ENCODE measurements at regions not wholly inside any gene's neighbourhood (a gene's known extent, or its start where the extent isn't known, plus 50 kb on each side); places are given as distances from the start of the nearest gene placed in this dataset.

- WGBS (ENCODE audit: extremely low coverage, insufficient read length, low lambda C conversion rate) = no CpG with 5 or more reads among the region's 3 CpGs
- H3K27ac Mint-ChIP-seq = no peak overlapping the region
- H3K14ac ChIP-seq (ENCODE audit: insufficient read depth, low read length) = no peak overlapping the region
- H3K4me3 Mint-ChIP-seq = no peak overlapping the region
- H3K9me3 ChIP-seq (ENCODE audit: control insufficient read depth, low read depth, low read length) = no peaks in the 10 kb centered on the region
- no peaks in the 10 kb centered on the region; the same call in 1 of the 2 replicates for H3K4me1 ChIP-seq (ENCODE audit: insufficient read depth, low read length)
- no peaks in the 10 kb centered on the region for H3K79me2 ChIP-seq (ENCODE audit: insufficient read depth, low read length)
- no peak overlapping the region for H2BK120ac ChIP-seq (ENCODE audit: low read depth, low read length, poor library complexity, severe bottlenecking)
- no peak overlapping the region for H3K18ac ChIP-seq (ENCODE audit: insufficient read length, low read depth, low read length)
- H3K27me3 Mint-ChIP-seq (ENCODE audit: low read depth) = peaks cover 2% of the 10 kb centered on the region; the same call in 1 of the 2 replicates
- H3K9me3 Mint-ChIP-seq = no peaks in the 10 kb centered on the region
- H3K9ac ChIP-seq (ENCODE audit: extremely low read depth, insufficient read length, low read length) = no peak overlapping the region
- H3K23me2 ChIP-seq (ENCODE audit: insufficient read length, low read depth, low read length, poor library complexity, severe bottlenecking) = no peaks in the 10 kb centered on the region
- no peak overlapping the region for H4K5ac ChIP-seq (ENCODE audit: insufficient read length, low read depth, low read length)
- no peak overlapping the region for H3K4ac ChIP-seq (ENCODE audit: low read depth, low read length)
- H2BK15ac ChIP-seq (ENCODE audit: low read depth, low read length) = no peak overlapping the region
- H3K23ac ChIP-seq (ENCODE audit: insufficient read length, low read depth, low read length) = no peak overlapping the region
- H3T11ph ChIP-seq (ENCODE audit: low read length) = no peak overlapping the region
- no peaks in the 10 kb centered on the region for H3K36me3 Mint-ChIP-seq (ENCODE audit: insufficient read depth in 1 of 3, low read depth in 3 of 3)
- no peak overlapping the region for H2AFZ ChIP-seq (ENCODE audit: low read length)
- no peak overlapping the region for H4K91ac ChIP-seq (ENCODE audit: insufficient read length, low read depth, low read length)
- no peak overlapping the region for H2AK5ac ChIP-seq (ENCODE audit: insufficient read length, low read length)
- no peak overlapping the region for H3K56ac ChIP-seq (ENCODE audit: insufficient read length, low read depth, low read length)
- H3K27me3 ChIP-seq (ENCODE audit: insufficient read depth, low read length) = no peaks in the 10 kb centered on the region
- H4K8ac ChIP-seq (replicated peaks; ENCODE audit: insufficient read length, low read depth, low read length) = no peak overlapping the region
- no peaks in the 10 kb centered on the region for H3K79me1 ChIP-seq (ENCODE audit: insufficient read depth, low read depth, low read length, poor library complexity, severe bottlenecking)
- H3K4me1 Mint-ChIP-seq = peaks cover 14 to 22% of the 10 kb centered on the region in 2 experiments
- no peak for DNase-seq
- H2BK20ac ChIP-seq (ENCODE audit: low read depth, low read length, poor library complexity, severe bottlenecking) = no peak overlapping the region
- TF ChIP-seq CTCF (conservative IDR thresholded peaks at IDR 0.05) = no peak
- H2BK12ac ChIP-seq (ENCODE audit: insufficient read length, low read depth, low read length) = no peak overlapping the region
- H4K20me1 ChIP-seq (ENCODE audit: control insufficient read depth, insufficient read depth, insufficient read length) = no peaks in the 10 kb centered on the region
- no peak overlapping the region for H3K4me2 ChIP-seq (ENCODE audit: insufficient read depth, insufficient read length, low read length)
- no peak overlapping the region for H2BK5ac ChIP-seq (ENCODE audit: insufficient read length, low read length)
- H3K27ac ChIP-seq (ENCODE audit: insufficient read length, low read depth, low read length) = no peak overlapping the region
These were observed 97.9 kb upstream of the TENM4 start for GRCh38 chr11:79538775-79539174.

Measured in H9 (cell line).